ENCODE measurements at regions not wholly inside any gene's neighbourhood (a gene's known extent, or its start where the extent isn't known, plus 50 kb on each side); places are given as distances from the start of the nearest gene placed in this dataset.

GRCh38 chr11:70672991-70673653 lies 274.8 kb downstream of the CTTN start:
- no peaks in the 10 kb centered on the region for H3K9me3 ChIP-seq (ENCODE audit: control insufficient read depth, insufficient read depth, low read depth, low read length)
- TF ChIP-seq EZH2 (IDR thresholded peaks at IDR 0.05; ENCODE audit: low read length, missing control alignments) (no peak), CTCF (conservative IDR thresholded peaks at IDR 0.05 in 1 of 2, IDR thresholded peaks at IDR 0.05 in 1 of 2; ENCODE audit: low read depth in 1 of 2, low read length in 2 of 2) (no peak)

GRCh38 chr11:70674605-70675004 lies 276.3 kb downstream of the CTTN start:
- no peak overlapping the region for H3K4me2 ChIP-seq (ENCODE audit: extremely low read depth, insufficient read depth, low read length)
- no peaks in the 10 kb centered on the region for H3K79me2 ChIP-seq (ENCODE audit: control insufficient read depth, insufficient read depth, low read length)
- H3K27me3 ChIP-seq (ENCODE audit: control insufficient read depth, insufficient read depth, low read length) = no peaks in the 10 kb centered on the region
- no peaks in the 10 kb centered on the region for H4K20me1 ChIP-seq (ENCODE audit: control insufficient read depth, extremely low read depth, insufficient read depth, low read length)
- H3K9me3 ChIP-seq (ENCODE audit: control insufficient read depth, insufficient read depth, low read depth, low read length) = no peaks in the 10 kb centered on the region
- no peak overlapping the region for H3K9ac ChIP-seq (ENCODE audit: insufficient read depth, low read length)
- no peaks in the 10 kb centered on the region for H3K4me1 ChIP-seq (ENCODE audit: control insufficient read depth, extremely low read depth, insufficient read depth, low read length)
- no peaks in the 10 kb centered on the region for H3K36me3 ChIP-seq (ENCODE audit: control insufficient read depth, insufficient read depth, low read length)
- no peak overlapping the region for H2AFZ ChIP-seq (ENCODE audit: low read length)
- no peak overlapping the region for H3K4me3 ChIP-seq (replicated peaks in 1 of 4; ENCODE audit: control extremely low read depth in 1 of 4, insufficient read depth in 1 of 4, low read depth in 3 of 4, low read length in 4 of 4)
- no peak overlapping the region for H3K27ac ChIP-seq (ENCODE audit: insufficient read depth, low read length)
- no peak for DNase-seq (ENCODE audit: low read depth in 2 of 2)
- TF ChIP-seq CTCF (conservative IDR thresholded peaks at IDR 0.05 in 1 of 2, IDR thresholded peaks at IDR 0.05 in 1 of 2; ENCODE audit: low read depth in 1 of 2, low read length in 2 of 2) (no peak), EZH2 (IDR thresholded peaks at IDR 0.05; ENCODE audit: low read length, missing control alignments) (no peak)

More at GRCh38 chr11:70672991-70673653, 274.8 kb downstream of the CTTN start:
- H3K4me1 ChIP-seq (ENCODE audit: control insufficient read depth, extremely low read depth, insufficient read depth, low read length) = no peaks in the 10 kb centered on the region
- H3K4me3 ChIP-seq (replicated peaks in 1 of 4; ENCODE audit: control extremely low read depth in 1 of 4, insufficient read depth in 1 of 4, low read depth in 3 of 4, low read length in 4 of 4) = no peak overlapping the region
- H4K20me1 ChIP-seq (ENCODE audit: control insufficient read depth, extremely low read depth, insufficient read depth, low read length) = no peaks in the 10 kb centered on the region
- H3K79me2 ChIP-seq (ENCODE audit: control insufficient read depth, insufficient read depth, low read length) = no peaks in the 10 kb centered on the region
- no peaks in the 10 kb centered on the region for H3K27me3 ChIP-seq (ENCODE audit: control insufficient read depth, insufficient read depth, low read length)
- H2AFZ ChIP-seq (ENCODE audit: low read length) = no peak overlapping the region
- H3K9ac ChIP-seq (ENCODE audit: insufficient read depth, low read length) = no peak overlapping the region
- H3K4me2 ChIP-seq (ENCODE audit: extremely low read depth, insufficient read depth, low read length) = no peak overlapping the region
- H3K27ac ChIP-seq (ENCODE audit: insufficient read depth, low read length) = no peak overlapping the region
- H3K36me3 ChIP-seq (ENCODE audit: control insufficient read depth, insufficient read depth, low read length) = no peaks in the 10 kb centered on the region
- DNase-seq (ENCODE audit: low read depth in 2 of 2) = no peak

DNA sequence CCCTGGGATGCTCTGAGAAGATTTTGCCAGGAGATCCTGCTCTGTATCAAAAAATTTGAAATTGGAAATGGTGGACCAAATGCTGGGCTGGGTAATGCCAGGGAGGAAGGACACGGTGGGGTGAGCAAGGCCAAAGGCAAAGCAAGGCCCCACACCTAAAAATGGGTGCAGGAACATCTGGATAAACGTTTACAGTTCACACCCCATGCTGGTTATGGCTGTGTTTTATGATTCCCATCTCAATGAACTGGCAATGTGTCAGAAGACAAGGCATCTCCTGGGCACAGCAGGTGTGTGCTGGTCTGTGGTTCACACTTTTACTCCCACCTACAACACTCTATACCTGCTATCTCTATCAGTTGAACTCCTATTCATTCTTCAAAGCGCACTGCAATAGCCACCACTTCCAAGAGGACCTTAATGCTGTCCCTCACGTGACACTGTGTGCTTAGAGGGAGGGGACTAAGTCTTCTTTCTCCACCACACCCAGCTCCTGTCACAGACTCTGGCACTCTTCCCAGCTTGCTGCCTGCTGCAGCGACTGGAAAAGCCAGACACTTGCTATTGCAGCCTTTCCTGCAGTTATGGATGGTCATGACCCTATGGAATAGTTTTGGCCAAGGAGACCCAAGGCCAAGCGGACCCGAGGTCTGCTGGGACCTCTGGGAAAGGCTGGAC lies 277.5 kb downstream of the CTTN start:
- no peaks in the 10 kb centered on the region for H3K4me1 ChIP-seq (ENCODE audit: control insufficient read depth, extremely low read depth, insufficient read depth, low read length)
- H3K79me2 ChIP-seq (ENCODE audit: control insufficient read depth, insufficient read depth, low read length) = no peaks in the 10 kb centered on the region
- no peak overlapping the region for H3K27ac ChIP-seq (ENCODE audit: insufficient read depth, low read length)
- H3K36me3 ChIP-seq (ENCODE audit: control insufficient read depth, insufficient read depth, low read length) = no peaks in the 10 kb centered on the region
- H3K27me3 ChIP-seq (ENCODE audit: control insufficient read depth, insufficient read depth, low read length) = no peaks in the 10 kb centered on the region
- H3K4me3 ChIP-seq (replicated peaks in 1 of 4; ENCODE audit: control extremely low read depth in 1 of 4, insufficient read depth in 1 of 4, low read depth in 3 of 4, low read length in 4 of 4) = no peak overlapping the region
- no peaks in the 10 kb centered on the region for H4K20me1 ChIP-seq (ENCODE audit: control insufficient read depth, extremely low read depth, insufficient read depth, low read length)
- H3K4me2 ChIP-seq (ENCODE audit: extremely low read depth, insufficient read depth, low read length) = no peak overlapping the region
- H2AFZ ChIP-seq (ENCODE audit: low read length) = no peak overlapping the region
- TF ChIP-seq EZH2 (IDR thresholded peaks at IDR 0.05; ENCODE audit: low read length, missing control alignments) (no peak), CTCF (conservative IDR thresholded peaks at IDR 0.05 in 1 of 2, IDR thresholded peaks at IDR 0.05 in 1 of 2; ENCODE audit: low read depth in 1 of 2, low read length in 2 of 2) (no peak)
- H3K9me3 ChIP-seq (ENCODE audit: control insufficient read depth, insufficient read depth, low read depth, low read length) = no peaks in the 10 kb centered on the region
- DNase-seq (ENCODE audit: low read depth in 2 of 2) = no peak
- no peak overlapping the region for H3K9ac ChIP-seq (ENCODE audit: insufficient read depth, low read length)
